Fibroblast of gingiva (primary cell): ENCODE measurements at regions not wholly inside any gene's neighbourhood (a gene's known extent, or its start where the extent isn't known, plus 50 kb on each side); places are given as distances from the start of the nearest gene placed in this dataset.

Experiments
- DNase-seq: peaks from one replicate; pipeline ENCODE4 v3.0.0-alpha.2; 2011; ENCODE audit warnings: low read depth

- DNase-seq = no peak
Measured at GRCh38 chr14:61107869-61108493, 126.9 kb downstream of the SLC38A6 start.

DNA sequence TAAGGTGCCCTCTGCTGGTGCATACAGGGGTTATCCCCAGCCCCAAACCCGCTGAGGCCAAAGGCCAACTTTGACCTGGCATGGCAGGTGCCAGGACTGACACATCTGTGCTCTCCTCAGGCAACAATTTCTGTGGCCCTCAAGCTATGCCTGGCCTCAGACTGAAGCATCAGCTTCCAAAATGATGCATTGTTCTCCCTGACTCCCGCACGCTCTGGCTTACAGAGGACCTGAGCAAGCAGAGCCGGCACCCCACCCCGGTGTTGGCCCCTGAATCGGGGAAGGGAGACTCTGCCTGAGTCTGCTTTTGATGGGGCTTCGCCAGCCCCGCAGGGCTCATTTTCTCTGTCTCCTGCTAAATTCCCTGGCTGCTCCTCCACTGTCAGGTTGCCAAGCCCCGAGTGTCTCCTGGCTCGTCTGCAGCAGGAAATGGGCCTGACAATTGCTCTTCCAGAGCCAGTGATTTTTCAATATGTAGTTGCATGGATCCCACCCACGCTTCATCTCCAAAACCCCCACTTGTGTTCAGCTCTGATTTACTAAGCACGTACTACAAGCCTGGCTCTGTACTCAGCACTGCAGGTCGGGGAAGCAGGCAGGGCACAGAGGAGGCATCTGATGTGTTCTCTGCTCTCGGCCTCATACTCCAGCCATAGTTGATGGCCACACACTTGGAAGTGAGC is 126.1 kb downstream of the SLC38A6 start:
- DNase-seq = peak; percentile 56

GRCh38 chr14:61106271-61106958 is 125.4 kb downstream of the SLC38A6 start:
- DNase-seq = no peak

- DNase-seq = no peak
Measured at GRCh38 chr14:61104358-61104757, 123.3 kb downstream of the SLC38A6 start.

- DNase-seq = peak; percentile 92
Measured at GRCh38 chr14:61103541-61104339, 122.7 kb downstream of the SLC38A6 start.

- no peak for DNase-seq
Measured at GRCh38 chr14:61102549-61103466, 121.8 kb downstream of the SLC38A6 start.
